HG02885 (cell line): ENCODE measurements at regions not wholly inside any gene's neighbourhood (a gene's known extent, or its start where the extent isn't known, plus 50 kb on each side); places are given as distances from the start of the nearest gene placed in this dataset.
"Not testable (repeated sequence)": the region's sequence is repeated elsewhere in the genome, so short reads cannot be mapped to it uniquely, and the experiment has no call there.

ENCODE experiments used
- ATAC-seq: cut with Tn5 transposase; IDR thresholded peaks from one replicate; pipeline ENCODE4 v1.9.1; 2021; ENCODE audit warnings: mild to moderate bottlenecking; ENCODE audit not compliant: unreplicated experiment, poor library complexity

GRCh38 chr3:82137861-82138260, 376.4 kb upstream of the GBE1 start:
- ATAC-seq = no peak

GRCh38 chr3:82137050-82137449, 375.6 kb upstream of the GBE1 start:
- no peak for ATAC-seq

DNA sequence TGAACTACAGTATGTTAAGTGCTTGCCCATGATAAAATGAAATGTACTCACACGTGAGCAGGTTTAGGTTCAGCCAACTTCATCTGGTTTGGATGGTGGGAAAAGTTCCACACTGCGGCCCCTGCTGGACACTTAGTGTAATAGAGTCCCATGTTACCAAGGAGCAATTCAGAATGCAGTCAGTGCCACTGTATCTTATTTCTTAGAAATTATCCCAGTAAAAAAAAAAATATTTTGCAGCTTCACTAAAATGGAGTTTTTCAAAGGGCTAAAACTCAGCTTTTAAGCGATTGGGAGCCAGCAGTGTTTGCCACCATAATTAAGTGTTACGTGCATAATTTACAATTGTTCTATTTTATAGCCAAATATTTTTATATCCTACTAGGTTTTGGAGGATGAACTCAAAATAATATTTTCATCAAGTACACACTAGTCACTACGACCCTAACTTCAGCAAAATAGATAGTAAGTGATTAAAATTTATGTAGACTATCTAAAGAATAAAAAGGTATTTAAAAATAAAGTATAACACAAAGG, 371.7 kb upstream of the GBE1 start:
- ATAC-seq = peak; percentile 94

DNA sequence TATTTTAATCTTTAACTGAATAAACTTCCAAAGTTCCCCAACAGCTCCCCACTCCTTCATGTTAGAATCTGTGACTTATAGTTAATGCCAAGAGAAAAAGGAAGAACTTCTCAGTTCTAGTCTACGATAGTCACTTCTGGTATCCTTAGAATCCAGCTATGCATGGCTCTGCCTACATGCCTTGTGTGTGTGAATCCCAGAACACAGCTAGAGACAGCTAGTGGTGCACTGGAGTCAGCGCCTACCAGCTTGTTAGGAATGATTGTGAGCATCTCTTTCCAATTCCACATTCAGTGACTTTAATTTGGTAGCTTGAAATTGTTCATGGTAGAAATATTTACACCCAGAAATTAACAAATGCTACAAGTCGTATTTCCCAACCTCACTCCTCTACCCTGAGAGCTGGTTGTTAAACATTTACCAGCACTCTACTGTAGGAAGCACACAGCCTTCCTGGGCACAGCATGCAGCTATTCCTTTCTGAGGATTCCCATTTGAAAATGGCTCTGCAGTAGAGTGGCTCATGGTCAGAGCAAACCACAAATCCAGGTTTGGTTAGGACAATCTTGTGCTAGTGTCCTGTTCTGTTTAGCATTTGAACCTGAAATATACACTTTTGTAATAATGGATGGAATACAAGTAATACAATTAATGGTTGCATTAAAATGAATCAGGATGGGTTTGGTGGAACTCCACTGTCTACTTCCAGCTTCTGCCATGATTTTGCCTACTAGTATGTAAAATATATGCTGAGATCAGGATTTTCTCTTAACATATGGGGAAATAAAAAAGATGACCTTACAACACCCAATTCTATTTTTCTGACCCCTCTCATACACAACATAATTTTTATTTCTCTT, 371.0 kb upstream of the GBE1 start:
- ATAC-seq = no peak

DNA sequence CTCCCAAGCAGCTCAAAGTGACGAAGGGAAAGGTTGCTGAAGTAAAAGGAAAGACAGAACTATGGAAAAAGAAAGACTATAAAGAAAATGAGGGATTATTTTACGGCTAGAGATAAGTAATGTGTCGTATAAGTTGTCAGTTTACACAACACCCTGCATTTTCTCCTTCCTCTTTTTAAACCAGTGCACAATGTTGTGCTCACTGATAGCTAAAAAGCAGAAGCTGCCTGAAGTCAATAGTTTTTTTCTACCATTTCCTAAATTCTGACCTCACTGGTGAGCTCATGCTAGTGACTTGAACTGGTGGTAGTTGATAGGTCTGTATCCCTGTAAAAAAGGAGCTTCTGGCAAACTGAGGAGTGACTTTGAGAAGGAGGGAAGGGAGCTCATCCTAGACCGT, 368.6 kb upstream of the GBE1 start:
- no peak for ATAC-seq

DNA sequence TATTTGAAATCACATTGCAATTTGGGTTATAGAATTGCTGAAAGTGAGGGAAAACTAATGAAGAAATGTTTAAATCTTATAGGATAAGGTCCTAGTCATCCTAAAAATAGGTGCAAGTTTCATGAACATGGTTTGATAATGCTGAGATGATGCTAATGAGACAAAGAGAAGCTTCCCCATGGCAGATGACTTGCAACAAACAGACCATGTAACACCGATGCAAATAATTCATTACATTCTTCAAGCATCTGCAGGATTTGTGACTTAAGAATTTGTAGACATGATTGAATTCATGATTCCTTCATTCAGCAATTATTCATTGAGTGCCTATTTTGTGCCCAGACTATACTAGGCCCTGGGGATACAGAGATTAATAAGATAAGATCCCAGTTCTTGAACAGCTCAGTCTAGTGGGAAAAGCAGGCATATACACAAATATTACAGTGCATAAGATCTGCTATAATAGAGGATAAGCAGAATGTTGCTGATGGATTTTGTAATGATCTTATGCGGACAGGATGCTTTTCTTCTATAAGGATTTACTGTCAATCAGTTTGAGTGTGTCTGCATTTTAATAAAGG, 367.9 kb upstream of the GBE1 start:
- no peak for ATAC-seq

- ATAC-seq = no peak
These were observed 366.8 kb upstream of the GBE1 start for GRCh38 chr3:82128271-82128670.

DNA sequence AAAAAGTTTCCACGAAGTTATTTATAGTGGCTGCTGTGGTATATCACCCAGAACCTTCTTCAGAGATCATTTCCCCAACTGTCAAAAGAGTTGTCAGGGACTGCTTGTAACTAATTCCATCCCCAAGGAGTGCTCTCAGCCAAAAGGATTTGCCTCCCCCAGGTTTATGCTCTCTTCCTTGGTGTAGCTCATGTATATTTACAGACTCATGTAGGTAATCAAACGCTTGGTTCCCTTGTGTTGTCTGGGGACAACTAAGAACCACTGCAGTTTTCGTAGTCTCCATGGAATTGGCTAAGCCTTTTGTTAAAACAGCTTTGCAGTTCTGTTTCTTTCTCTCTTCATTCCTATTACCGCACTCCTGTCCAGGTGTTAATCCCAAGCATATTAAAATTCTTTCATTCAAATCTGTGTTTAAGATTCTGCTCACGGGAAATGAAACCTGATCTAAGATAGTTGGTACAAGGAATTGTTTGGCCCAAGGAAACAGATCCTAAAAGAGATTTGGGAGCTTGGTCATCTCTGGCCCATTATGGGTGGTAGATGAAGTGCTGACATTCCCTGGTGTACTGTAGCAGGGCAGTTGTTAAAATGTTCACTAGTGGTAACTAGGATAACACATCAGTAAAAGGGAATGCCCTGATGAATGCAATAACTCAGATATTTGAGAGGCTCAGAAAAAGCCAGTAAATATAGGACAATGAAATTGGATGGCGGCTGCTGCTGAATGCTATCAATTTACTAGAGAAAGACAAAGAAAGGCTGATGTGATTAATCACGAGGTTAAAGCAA, 361.3 kb upstream of the GBE1 start:
- no peak for ATAC-seq

DNA sequence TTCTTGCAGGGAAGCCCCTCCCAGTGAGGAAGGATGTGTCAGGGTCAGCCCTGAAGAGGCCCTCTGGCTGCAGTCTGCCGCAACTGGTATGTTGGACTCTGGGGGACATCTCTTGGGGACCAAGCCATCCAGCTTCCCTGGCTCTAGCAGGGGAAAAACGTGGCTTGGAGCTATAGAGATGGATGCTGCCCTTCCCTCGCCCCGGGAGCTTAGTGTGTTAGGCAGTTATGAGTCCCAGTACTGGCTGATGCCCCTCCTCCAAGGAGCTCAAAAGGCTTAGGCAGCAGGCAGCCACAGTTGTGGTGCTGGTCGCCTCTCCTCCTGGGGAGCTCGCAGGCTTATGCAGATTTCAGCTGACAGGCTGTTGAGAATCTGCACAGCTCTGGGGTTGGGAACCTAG, 353.1 kb upstream of the GBE1 start:
- ATAC-seq = no peak

DNA sequence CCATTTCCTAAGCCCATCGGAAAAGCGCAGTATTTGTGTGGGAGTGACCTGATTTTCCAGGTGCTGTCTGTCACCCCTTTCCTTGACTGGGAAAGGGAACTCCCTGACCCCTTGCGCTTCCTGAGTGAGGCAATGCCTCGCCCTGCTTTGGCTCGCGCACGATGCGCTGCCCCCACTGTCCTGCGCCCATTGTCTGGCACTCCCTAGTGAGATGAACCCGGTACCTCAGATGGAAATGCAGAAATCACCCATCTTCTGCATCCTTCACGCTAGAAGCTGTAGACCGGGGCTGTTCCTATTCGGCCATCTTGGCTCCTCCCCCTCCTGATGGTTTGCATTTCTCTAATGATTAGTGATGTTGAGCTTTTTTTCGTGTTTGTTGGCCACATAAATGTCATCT, 349.3 kb upstream of the GBE1 start:
- ATAC-seq = not testable (repeated sequence)

DNA sequence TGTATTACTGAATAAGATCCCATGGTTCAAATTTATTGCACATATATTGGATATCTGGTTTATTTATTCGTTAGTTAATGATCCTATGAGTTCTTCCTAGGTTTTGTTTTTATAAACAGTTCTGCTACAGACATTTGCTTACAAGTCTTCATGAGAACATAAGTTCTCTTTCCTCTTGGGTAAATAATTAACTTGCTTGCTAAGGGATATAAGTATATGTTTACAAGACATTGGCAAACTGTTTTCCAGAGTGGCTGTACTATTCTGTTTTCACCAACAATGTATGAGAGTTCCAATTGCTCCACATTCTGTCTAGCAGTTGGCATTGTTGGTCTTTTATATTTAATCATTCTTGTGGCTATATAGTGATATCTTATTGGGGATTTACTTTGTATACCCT, 341.8 kb upstream of the GBE1 start:
- no peak for ATAC-seq

- ATAC-seq = no peak
These were observed 338.9 kb upstream of the GBE1 start for GRCh38 chr3:82100378-82100777.

GRCh38 chr3:82093641-82094040, 332.2 kb upstream of the GBE1 start:
- peak; percentile 43 for ATAC-seq

DNA sequence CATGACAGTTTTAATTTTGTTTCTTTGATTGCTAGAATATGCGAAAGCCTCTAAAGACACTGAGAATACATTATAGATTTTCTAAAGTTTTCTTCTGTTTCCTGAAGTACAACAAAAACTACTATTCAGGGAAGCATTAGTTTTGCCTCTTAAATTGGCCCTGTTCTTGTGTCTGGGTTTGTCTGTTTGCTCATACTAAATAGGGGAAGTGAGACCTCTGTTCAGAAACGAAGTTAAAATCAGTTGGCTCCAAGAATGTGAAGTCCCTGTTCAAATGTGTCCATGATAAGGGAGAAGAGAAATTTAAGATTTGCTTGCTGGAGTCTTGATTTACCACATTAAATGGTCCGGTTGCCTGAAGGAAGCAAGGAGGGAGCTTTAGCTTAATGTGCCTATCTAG, 327.3 kb upstream of the GBE1 start:
- peak; percentile 76 for ATAC-seq

- no peak for ATAC-seq
These were observed 326.5 kb upstream of the GBE1 start for GRCh38 chr3:82087958-82088357.

DNA sequence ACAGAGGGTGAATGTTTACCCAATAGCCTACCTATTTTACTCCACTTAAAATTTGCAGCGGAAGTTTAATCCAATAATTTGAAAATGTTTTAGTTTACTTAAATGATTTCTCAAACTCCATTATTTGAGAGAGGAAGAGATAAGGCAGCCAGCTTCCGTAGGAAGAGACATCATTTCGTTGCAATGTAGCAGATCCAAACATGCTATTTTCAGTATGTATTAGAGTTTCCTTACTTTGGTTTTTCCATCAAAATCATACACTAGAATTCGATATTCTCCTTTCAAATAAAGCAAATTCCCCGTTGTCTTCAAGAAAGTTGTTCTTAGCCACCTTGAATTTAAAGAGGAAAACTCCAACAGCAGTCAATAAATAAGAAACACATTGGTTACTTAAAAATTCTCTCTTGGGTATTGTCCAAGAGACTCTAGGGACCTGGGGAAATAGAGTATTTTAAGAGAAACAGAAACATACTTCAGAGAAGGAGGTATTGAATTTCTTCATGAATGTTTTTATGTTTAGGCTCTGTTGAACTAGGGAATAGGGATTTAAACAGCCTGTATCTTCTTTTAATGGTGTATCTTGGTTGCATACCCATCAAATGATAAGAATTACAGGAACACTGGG, 324.5 kb upstream of the GBE1 start:
- ATAC-seq = no peak

DNA sequence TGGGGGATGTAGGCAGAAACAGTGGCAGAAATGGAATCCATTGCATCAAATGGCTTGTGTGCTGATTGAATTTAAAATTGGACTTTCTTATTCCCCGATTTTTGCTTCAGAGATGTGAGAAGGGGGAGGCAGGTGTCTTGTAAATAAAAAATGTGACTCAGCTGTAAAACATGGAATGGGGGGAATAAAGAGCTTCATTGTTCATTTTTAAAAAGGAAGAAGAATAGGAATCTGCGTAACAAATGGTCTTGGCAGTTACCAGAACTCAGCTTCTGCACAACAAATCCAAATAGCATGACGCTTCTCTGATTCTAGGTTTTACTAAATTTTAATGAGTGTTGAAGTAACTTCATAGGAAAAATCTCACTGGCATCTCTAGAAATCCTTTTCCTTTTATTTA, 323.9 kb upstream of the GBE1 start:
- ATAC-seq = no peak

GRCh38 chr3:82084824-82085223, 323.4 kb upstream of the GBE1 start:
- ATAC-seq = no peak

DNA sequence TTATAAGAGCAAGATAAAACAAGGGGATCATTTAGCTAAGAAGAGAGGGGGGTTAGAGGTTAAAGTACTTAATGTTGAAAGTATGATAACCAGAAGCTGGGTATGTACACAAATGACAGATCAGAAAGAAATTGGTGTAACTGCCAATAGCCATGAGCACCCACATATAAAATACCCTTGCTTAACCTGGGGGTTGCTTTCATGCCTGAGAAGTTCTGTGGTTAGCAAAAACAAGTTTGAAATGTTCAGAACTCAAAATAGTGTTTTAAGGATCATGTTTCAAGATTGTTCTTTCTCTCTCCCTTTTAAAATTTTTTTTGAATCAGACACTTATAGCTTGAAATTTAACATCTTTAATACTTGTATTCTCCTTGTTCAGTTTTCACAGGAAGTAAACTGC, 321.4 kb upstream of the GBE1 start:
- ATAC-seq = no peak

DNA sequence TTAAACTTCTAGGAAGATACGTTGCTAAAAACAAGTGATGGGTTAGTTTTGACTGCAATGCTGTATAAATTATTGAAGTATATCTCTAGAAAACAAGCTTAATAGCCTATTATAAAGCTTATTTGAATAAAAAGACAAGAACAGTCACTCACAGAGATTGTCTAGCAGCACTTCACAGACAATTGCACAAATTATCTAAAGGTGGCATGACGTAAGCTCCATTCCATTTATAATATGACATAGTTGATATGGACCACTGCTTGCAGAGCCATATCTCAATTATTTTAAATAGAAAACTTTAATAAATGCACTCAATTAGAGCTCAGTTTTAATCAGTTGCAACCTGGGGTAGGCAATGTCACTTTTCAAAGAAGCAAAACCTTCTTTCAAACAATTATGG, 319.9 kb upstream of the GBE1 start:
- no peak for ATAC-seq

DNA sequence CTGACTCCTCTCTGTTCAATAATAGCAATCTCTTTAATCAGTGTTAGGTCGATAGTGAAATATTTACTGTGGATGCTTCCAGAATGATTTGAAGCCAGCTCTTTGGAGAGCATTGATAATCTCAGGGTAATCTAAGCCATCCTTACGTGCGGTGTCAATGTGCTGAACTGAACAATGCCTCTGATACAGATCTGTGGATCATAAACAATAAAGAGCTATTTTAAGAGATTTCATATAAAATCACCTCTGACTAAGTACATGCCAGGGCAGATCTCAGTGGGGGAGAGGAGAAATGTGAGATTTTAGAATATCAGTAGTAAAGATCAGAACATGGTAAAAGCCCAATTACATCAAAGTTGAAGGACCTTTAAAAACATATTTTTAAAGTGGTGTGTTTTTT, 319.3 kb upstream of the GBE1 start:
- ATAC-seq = no peak
